H9 (cell line): ENCODE measurements at regions not wholly inside any gene's neighbourhood (a gene's known extent, or its start where the extent isn't known, plus 50 kb on each side); places are given as distances from the start of the nearest gene placed in this dataset.

Experiments used
- DNase-seq: peaks from one replicate; pipeline ENCODE4 v3.0.0-alpha.2; 2017
- H2AFZ ChIP-seq: one replicate; pipeline ENCODE4 v1.6.1; 2013; ENCODE audit warnings: mild to moderate bottlenecking, low read length, control low read depth, moderate library complexity
- H2AK5ac ChIP-seq: 2 replicates; pipeline ENCODE4 v1.6.1; 2013; ENCODE audit warnings: low read length, control low read depth, mixed read lengths; ENCODE audit not compliant: insufficient read length
- H2BK120ac ChIP-seq: one replicate; pipeline ENCODE4 v1.6.1; 2013; ENCODE audit warnings: low read depth, mild to moderate bottlenecking, low read length, control low read depth, inconsistent platforms; ENCODE audit not compliant: poor library complexity, severe bottlenecking
- H2BK12ac ChIP-seq: 2 replicates; pipeline ENCODE4 v1.6.1; 2013; ENCODE audit warnings: low read length, control low read depth, mixed read lengths, low read depth; ENCODE audit not compliant: insufficient read length
- H2BK15ac ChIP-seq: 2 replicates; pipeline ENCODE4 v1.6.1; 2013; ENCODE audit warnings: low read depth, low read length, control low read depth
- H2BK20ac ChIP-seq: one replicate; pipeline ENCODE4 v1.6.1; 2013; ENCODE audit warnings: low read depth, mild to moderate bottlenecking, low read length, control low read depth, inconsistent platforms; ENCODE audit not compliant: poor library complexity, severe bottlenecking
- H2BK5ac ChIP-seq: 2 replicates; pipeline ENCODE4 v1.6.1; 2013; ENCODE audit warnings: low read length, control low read depth, mixed read lengths; ENCODE audit not compliant: insufficient read length
- H3K14ac ChIP-seq: 2 replicates; pipeline ENCODE4 v1.6.1; 2013; ENCODE audit warnings: low read length, control low read depth; ENCODE audit not compliant: insufficient read depth
- H3K18ac ChIP-seq: 2 replicates; pipeline ENCODE4 v1.6.1; 2013; ENCODE audit warnings: low read depth, mild to moderate bottlenecking, mixed read lengths, low read length, control low read depth; ENCODE audit not compliant: insufficient read length
- H3K23ac ChIP-seq: 2 replicates; pipeline ENCODE4 v1.6.1; 2013; ENCODE audit warnings: low read length, control low read depth, mixed read lengths, low read depth; ENCODE audit not compliant: insufficient read length
- H3K23me2 ChIP-seq: 2 replicates; pipeline ENCODE4 v1.6.1; 2013; ENCODE audit warnings: low read depth, mild to moderate bottlenecking, mixed read lengths, low read length, control low read depth; ENCODE audit not compliant: insufficient read length, poor library complexity, severe bottlenecking
- H3K27ac ChIP-seq: 2 replicates; pipeline ENCODE4 v1.5.1; 2013; ENCODE audit warnings: low read length, control low read depth, mixed read lengths, low read depth; ENCODE audit not compliant: insufficient read length
- H3K27me3 ChIP-seq: 2 replicates; pipeline ENCODE4 v1.6.1; 2013; ENCODE audit warnings: low read length, control low read depth, inconsistent platforms; ENCODE audit not compliant: insufficient read depth
- H3K4ac ChIP-seq: 2 replicates; pipeline ENCODE4 v1.6.1; 2013; ENCODE audit warnings: low read depth, mild to moderate bottlenecking, control low read depth, inconsistent platforms, low read length, moderate library complexity
- H3K4me1 ChIP-seq: 2 replicates; pipeline ENCODE4 v1.6.1; 2013; ENCODE audit warnings: low read length, control low read depth, inconsistent platforms; ENCODE audit not compliant: insufficient read depth
- H3K4me2 ChIP-seq: 2 replicates; pipeline ENCODE4 v1.6.1; 2013; ENCODE audit warnings: low read length, control low read depth, mixed read lengths; ENCODE audit not compliant: insufficient read length, insufficient read depth
- H3K56ac ChIP-seq: 2 replicates; pipeline ENCODE4 v1.6.1; 2013; ENCODE audit warnings: low read depth, mild to moderate bottlenecking, mixed read lengths, low read length, control low read depth; ENCODE audit not compliant: insufficient read length
- H3K79me1 ChIP-seq: 2 replicates; pipeline ENCODE4 v1.6.1; 2013; ENCODE audit warnings: low read depth, mild to moderate bottlenecking, moderate library complexity, low read length, control low read depth, inconsistent platforms; ENCODE audit not compliant: insufficient read depth, poor library complexity, severe bottlenecking
- H3K79me2 ChIP-seq: 2 replicates; pipeline ENCODE4 v1.6.1; 2013; ENCODE audit warnings: low read length, control low read depth, inconsistent platforms; ENCODE audit not compliant: insufficient read depth
- H3K9ac ChIP-seq: 2 replicates; pipeline ENCODE4 v1.6.1; 2013; ENCODE audit warnings: low read length, control low read depth, mixed read lengths; ENCODE audit not compliant: insufficient read length; ENCODE audit errors: extremely low read depth
- H3K9me3 ChIP-seq: one replicate; pipeline ENCODE4 v1.6.1; 2013; ENCODE audit warnings: low read depth, low read length, inconsistent platforms; ENCODE audit not compliant: control insufficient read depth
- H3T11ph ChIP-seq: one replicate; pipeline ENCODE4 v1.6.1; 2013; ENCODE audit warnings: mild to moderate bottlenecking, low read length, control low read depth, inconsistent platforms
- H4K20me1 ChIP-seq: one replicate; pipeline ENCODE4 v1.6.1; 2013; ENCODE audit not compliant: control insufficient read depth, insufficient read length, insufficient read depth
- H4K5ac ChIP-seq: 2 replicates; pipeline ENCODE4 v1.6.1; 2013; ENCODE audit warnings: low read depth, mild to moderate bottlenecking, mixed read lengths, low read length, control low read depth; ENCODE audit not compliant: insufficient read length
- H4K8ac ChIP-seq: replicated peaks from 2 replicates; pipeline ENCODE4 v1.6.1; 2013; ENCODE audit warnings: low read length, control low read depth, mixed read lengths, low read depth; ENCODE audit not compliant: insufficient read length
- H4K91ac ChIP-seq: 2 replicates; pipeline ENCODE4 v1.6.1; 2013; ENCODE audit warnings: low read depth, mild to moderate bottlenecking, moderate library complexity, mixed read lengths, low read length, control low read depth; ENCODE audit not compliant: insufficient read length
- H3K27ac Mint-ChIP-seq, 3 experiments: 2 replicates in 2 of 3; 3 replicates in 1 of 3; pipeline ENCODE4 v1.8.0; 2020 to 2021; ENCODE audit warnings: mixed read lengths in 3 of 3, mild to moderate bottlenecking in 1 of 3, moderate library complexity in 1 of 3
- H3K27me3 Mint-ChIP-seq: 2 replicates; pipeline ENCODE4 v1.8.0; 2021; ENCODE audit warnings: low read depth, mild to moderate bottlenecking, moderate library complexity, mixed read lengths
- H3K36me3 Mint-ChIP-seq, 3 experiments: 2 replicates in 2 of 3; 3 replicates in 1 of 3; pipeline ENCODE4 v1.8.0; 2020 to 2021; ENCODE audit warnings: low read depth in 3 of 3, mixed read lengths in 3 of 3; ENCODE audit not compliant: insufficient read depth in 1 of 3
- H3K4me1 Mint-ChIP-seq, 2 experiments: 2 replicates each; pipeline ENCODE4 v1.8.0; 2020; ENCODE audit warnings: mixed read lengths in 2 of 2
- H3K4me3 Mint-ChIP-seq, 2 experiments: 2 replicates in 1 of 2; 3 replicates in 1 of 2; pipeline ENCODE4 v1.8.0; 2020 to 2021; ENCODE audit warnings: mild to moderate bottlenecking in 2 of 2, mixed read lengths in 2 of 2, moderate library complexity in 1 of 2
- H3K9me3 Mint-ChIP-seq, 2 experiments: 2 replicates in 1 of 2; 3 replicates in 1 of 2; pipeline ENCODE4 v1.8.0; 2020; ENCODE audit warnings: mild to moderate bottlenecking in 2 of 2, mixed read lengths in 2 of 2, moderate library complexity in 1 of 2
- CTCF ChIP-seq: fragments of 200-600 bp; sonication (generic); conservative IDR thresholded peaks from 3 replicates; pipeline ENCODE4 v1.8.0; 2021; ENCODE audit warnings: antibody characterized with exemption, mild to moderate bottlenecking
- WGBS: extraction: QIAGEN DNeasy Blood & Tissue Kit; methylation state at CpG from one replicate; pipeline ENCODE4 v1.1.7; 2013; ENCODE audit warnings: missing lambda C conversion rate, low lambda C conversion rate, mixed read lengths; ENCODE audit not compliant: insufficient read length; ENCODE audit errors: extremely low coverage; 5-methylcytosine and 5-hydroxymethylcytosine counted together

- Histone ChIP-seq H4K91ac (no peak overlapping the region), H3K4me1 (no peaks in the 10 kb centered on the region; the same call in 1 of the 2 replicates), H4K8ac (no peak overlapping the region), H3K4ac (no peak overlapping the region), H2BK15ac (no peak overlapping the region), H4K20me1 (no peaks in the 10 kb centered on the region), H3K14ac (no peak overlapping the region), H2BK120ac (no peak overlapping the region), H2AK5ac (no peak overlapping the region), H3K23ac (no peak overlapping the region), H3K18ac (no peak overlapping the region), H2BK5ac (no peak overlapping the region), H3K56ac (no peak overlapping the region), H3K9me3 (no peaks in the 10 kb centered on the region), H2BK20ac (no peak overlapping the region), H3K23me2 (no peaks in the 10 kb centered on the region), H4K5ac (no peak overlapping the region), H3T11ph (no peak overlapping the region), H3K79me1 (no peaks in the 10 kb centered on the region), H2BK12ac (no peak overlapping the region), H3K27me3 (no peaks in the 10 kb centered on the region), H3K27ac (no peak overlapping the region), H3K79me2 (no peaks in the 10 kb centered on the region), H3K4me2 (no peak overlapping the region), H2AFZ (no peak overlapping the region), H3K9ac (no peak overlapping the region)
- Mint-ChIP-seq H3K36me3 (no peaks in the 10 kb centered on the region), H3K4me3 (no peak overlapping the region), H3K9me3 (peaks cover 0 to 3% of the 10 kb centered on the region in 2 experiments; a peak in 2 of 5 replicates), H3K4me1 (peaks cover 4 to 22% of the 10 kb centered on the region in 2 experiments), H3K27me3 (peaks cover 15% of the 10 kb centered on the region), H3K27ac (no peak overlapping the region)
- DNase-seq: no peak
- TF ChIP-seq CTCF: no peak
- no CpG with 5 or more reads among the region's 12 CpGs for WGBS
These were observed 358.2 kb upstream of the MYT1L start for GRCh38 chr2:2689306-2689705.
